Stimulated activated naive CD8-positive, alpha-beta T cell treated with anti-CD3 and anti-CD28 coated beads, Interleukin-15, Interleukin-2, amounts not matched to agents 100 ng/mL and 50 ng/mL, for 24 hours (primary cell): ENCODE measurements at regions not wholly inside any gene's neighbourhood (a gene's known extent, or its start where the extent isn't known, plus 50 kb on each side); places are given as distances from the start of the nearest gene placed in this dataset.

Source experiments
- H3K27ac Mint-ChIP-seq: one replicate; pipeline ENCODE4 v1.8.0; 2021; ENCODE audit warnings: mild to moderate bottlenecking, mixed read lengths
- H3K27me3 Mint-ChIP-seq: one replicate; pipeline ENCODE4 v1.8.0; 2021; ENCODE audit warnings: mixed read lengths
- H3K36me3 Mint-ChIP-seq: one replicate; pipeline ENCODE4 v1.8.0; 2021; ENCODE audit warnings: low read depth, mixed read lengths
- H3K4me1 Mint-ChIP-seq: one replicate; pipeline ENCODE4 v1.8.0; 2021; ENCODE audit warnings: low read depth, mixed read lengths
- H3K4me3 Mint-ChIP-seq: one replicate; pipeline ENCODE4 v1.8.0; 2021; ENCODE audit warnings: mild to moderate bottlenecking, mixed read lengths
- H3K9me3 Mint-ChIP-seq: one replicate; pipeline ENCODE4 v1.8.0; 2021; ENCODE audit warnings: mixed read lengths

DNA sequence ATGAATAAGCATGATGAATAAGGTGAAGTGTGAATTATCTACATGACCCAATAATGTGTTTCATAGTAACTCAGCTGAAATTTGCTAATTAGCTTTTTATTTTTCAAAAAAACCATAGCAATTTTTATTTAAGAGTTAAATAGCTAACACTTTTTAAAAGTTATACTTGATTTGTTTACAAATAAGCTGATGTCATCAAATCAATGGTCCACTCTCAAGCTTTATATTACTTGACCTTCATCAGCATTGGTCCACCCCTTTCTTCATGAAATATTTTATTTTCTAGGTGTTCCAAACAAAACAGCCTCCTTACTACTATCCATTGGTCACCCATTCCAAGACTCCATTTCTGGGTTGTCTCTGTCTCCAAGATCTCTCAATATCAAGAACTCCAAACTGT, 649.0 kb upstream of the TENM3 start:
- Mint-ChIP-seq H3K27me3 (no peaks in the 10 kb centered on the region), H3K36me3 (no peaks in the 10 kb centered on the region), H3K27ac (no peak overlapping the region), H3K4me3 (no peak overlapping the region), H3K4me1 (no peaks in the 10 kb centered on the region), H3K9me3 (peaks cover 15% of the 10 kb centered on the region)

DNA sequence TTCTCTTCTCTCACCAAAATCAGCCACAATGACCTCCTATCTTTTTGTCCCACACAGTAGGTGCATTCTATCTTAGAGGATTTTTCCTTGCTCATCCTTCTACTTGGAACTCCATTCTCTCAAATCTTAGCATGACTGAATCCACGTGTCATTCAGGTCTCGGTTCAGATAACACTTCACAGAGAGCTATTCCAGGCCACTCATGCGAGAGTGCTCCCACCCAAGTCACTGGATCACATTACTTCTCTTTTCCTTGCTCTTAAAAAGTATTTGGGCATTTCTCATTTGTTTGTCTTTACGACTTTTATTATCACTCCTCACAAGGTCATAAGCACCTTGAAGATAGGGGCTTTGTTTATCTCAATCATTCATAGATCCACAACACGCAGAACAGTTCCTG, 647.5 kb upstream of the TENM3 start:
- H3K4me1 Mint-ChIP-seq, result no peaks in the 10 kb centered on the region
- H3K4me3 Mint-ChIP-seq, result no peak overlapping the region
- peaks cover 15% of the 10 kb centered on the region for H3K9me3 Mint-ChIP-seq
- H3K27me3 Mint-ChIP-seq, result no peaks in the 10 kb centered on the region
- no peak overlapping the region for H3K27ac Mint-ChIP-seq
- H3K36me3 Mint-ChIP-seq, result no peaks in the 10 kb centered on the region

DNA sequence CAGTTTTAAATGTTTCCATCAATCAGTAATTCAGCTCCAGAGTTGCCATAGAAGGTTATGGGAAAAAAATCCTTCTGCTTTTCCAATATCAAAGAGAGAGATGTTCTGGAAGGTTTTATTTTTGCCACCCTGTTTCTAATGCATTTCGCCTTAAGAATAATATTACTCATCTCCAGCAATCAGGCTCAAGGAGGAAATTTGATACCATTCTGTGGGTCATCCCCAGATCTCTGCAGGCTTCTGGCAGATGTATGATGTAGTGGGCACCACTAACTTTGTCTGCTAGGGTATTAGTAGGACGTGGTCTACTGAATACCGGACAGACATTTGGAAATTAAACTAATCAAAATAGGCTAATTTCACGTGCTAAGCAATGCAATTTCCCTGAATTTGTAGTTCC, 645.4 kb upstream of the TENM3 start:
- H3K36me3 Mint-ChIP-seq, result no peaks in the 10 kb centered on the region
- H3K9me3 Mint-ChIP-seq, result peaks cover 15% of the 10 kb centered on the region
- H3K4me1 Mint-ChIP-seq, result no peaks in the 10 kb centered on the region
- H3K27me3 Mint-ChIP-seq, result no peaks in the 10 kb centered on the region
- H3K4me3 Mint-ChIP-seq, result no peak overlapping the region
- no peak overlapping the region for H3K27ac Mint-ChIP-seq

DNA sequence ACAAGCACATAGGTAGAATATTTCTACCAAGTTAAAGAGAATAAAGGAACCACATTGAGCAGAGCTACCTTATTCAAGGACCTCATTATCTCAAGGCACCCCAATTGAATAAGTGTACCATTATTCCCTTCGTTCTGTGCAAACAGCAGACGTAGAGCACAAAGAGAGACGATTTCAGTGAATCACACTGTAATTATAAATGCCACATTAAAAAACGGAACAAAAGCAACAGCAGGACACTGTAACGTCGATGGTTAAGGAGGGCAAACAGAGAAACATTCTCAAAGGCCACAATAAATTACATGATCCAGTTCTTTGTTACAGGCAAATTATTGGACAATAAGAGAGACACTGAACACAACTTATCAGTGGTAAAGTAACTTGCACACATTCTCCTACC, 644.1 kb upstream of the TENM3 start:
- Mint-ChIP-seq H3K36me3 (no peaks in the 10 kb centered on the region), H3K27ac (no peak overlapping the region), H3K9me3 (peaks cover 19% of the 10 kb centered on the region)

GRCh38 chr4:181601103-181601502, 642.1 kb upstream of the TENM3 start:
- Mint-ChIP-seq H3K36me3 (no peaks in the 10 kb centered on the region), H3K4me3 (no peak overlapping the region), H3K4me1 (no peaks in the 10 kb centered on the region), H3K9me3 (peaks cover 7% of the 10 kb centered on the region), H3K27me3 (no peaks in the 10 kb centered on the region), H3K27ac (no peak overlapping the region)

More for the DNA sequence above, 644.1 kb upstream of the TENM3 start:
- no peak overlapping the region for H3K4me3 Mint-ChIP-seq
- no peaks in the 10 kb centered on the region for H3K27me3 Mint-ChIP-seq
- no peaks in the 10 kb centered on the region for H3K4me1 Mint-ChIP-seq

GRCh38 chr4:181604546-181604945, 638.7 kb upstream of the TENM3 start:
- Mint-ChIP-seq H3K9me3 (peaks cover 4% of the 10 kb centered on the region), H3K36me3 (no peaks in the 10 kb centered on the region), H3K27me3 (no peaks in the 10 kb centered on the region), H3K27ac (no peak overlapping the region), H3K4me1 (no peaks in the 10 kb centered on the region), H3K4me3 (no peak overlapping the region)

DNA sequence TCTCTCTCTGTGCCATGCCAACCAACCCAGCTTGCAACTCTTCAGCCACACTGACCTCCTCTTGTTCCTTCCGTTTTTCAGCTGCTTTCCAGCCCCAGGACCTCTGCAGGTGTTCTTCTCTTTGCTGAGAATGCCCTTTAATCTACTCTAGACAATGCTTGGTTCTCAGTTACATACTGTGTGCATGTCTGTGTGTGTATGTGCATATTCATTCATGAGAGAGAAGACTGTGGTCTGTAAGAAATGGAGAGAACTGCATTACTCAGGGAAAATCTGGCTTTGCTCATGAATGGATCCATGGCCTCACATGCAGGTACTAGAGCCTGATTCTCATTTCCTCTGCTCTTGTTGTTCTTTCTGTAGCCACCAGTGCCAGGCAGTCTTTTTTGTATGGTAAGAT, 636.9 kb upstream of the TENM3 start:
- no peaks in the 10 kb centered on the region for H3K4me1 Mint-ChIP-seq
- peaks cover 4% of the 10 kb centered on the region for H3K9me3 Mint-ChIP-seq
- H3K36me3 Mint-ChIP-seq, result no peaks in the 10 kb centered on the region
- no peaks in the 10 kb centered on the region for H3K27me3 Mint-ChIP-seq
- no peak overlapping the region for H3K4me3 Mint-ChIP-seq
- H3K27ac Mint-ChIP-seq, result no peak overlapping the region

DNA sequence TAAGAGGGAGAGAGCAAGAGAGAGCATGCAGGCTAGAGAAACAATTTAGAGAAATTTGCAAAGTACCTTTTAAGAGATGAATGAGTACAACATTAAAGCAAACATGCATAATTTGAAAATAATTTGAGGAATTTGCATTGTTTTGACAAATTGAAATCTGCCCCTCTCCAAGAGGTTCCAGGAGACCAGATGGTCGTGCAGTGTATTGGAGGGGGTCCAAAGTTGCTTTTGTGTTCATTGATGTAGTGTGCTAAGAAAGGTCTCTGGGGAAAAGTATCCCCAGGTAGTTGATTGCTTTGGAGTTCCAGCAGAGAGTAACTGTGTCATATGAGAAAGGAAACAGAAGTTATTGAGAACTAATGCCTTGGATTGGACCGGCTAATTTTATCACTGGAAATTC, 635.0 kb upstream of the TENM3 start:
- no peaks in the 10 kb centered on the region for H3K36me3 Mint-ChIP-seq
- H3K4me3 Mint-ChIP-seq, result no peak overlapping the region
- H3K27ac Mint-ChIP-seq, result no peak overlapping the region
- H3K9me3 Mint-ChIP-seq, result peaks cover 1% of the 10 kb centered on the region
- no peaks in the 10 kb centered on the region for H3K4me1 Mint-ChIP-seq
- no peaks in the 10 kb centered on the region for H3K27me3 Mint-ChIP-seq

DNA sequence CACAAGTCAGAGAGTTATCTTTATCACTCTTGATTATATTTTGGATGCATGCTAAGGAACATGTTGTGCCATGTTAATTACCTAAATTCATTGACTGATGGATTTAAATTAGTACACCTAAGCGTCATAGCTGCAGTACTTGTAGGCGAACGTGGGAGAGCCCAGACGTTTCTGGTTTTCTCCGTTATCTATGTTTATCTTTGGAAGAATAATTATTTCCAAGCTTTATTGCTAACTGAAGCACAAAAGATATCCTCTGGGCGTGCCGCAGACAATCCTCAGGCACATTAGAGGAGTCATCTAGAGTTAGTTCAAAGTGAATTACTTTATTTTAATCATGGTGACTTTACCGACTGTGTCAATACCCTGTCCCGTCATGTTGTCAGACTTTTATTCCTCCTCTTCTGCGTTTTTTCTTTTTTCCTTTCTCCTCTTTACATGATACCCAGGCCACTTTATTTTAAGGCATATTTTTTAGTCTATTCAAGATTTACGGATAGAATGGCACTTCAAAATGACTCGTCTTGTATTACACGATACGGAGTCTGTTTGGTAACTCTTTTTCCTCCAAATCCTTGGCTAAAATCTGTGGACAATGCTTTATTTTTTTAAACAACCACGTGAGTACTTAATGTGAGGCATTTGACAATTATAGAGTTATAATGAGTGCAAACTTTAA, 632.0 kb upstream of the TENM3 start:
- no peaks in the 10 kb centered on the region for H3K9me3 Mint-ChIP-seq
- H3K4me3 Mint-ChIP-seq, result no peak overlapping the region
- H3K36me3 Mint-ChIP-seq, result no peaks in the 10 kb centered on the region
- no peaks in the 10 kb centered on the region for H3K27me3 Mint-ChIP-seq
- H3K27ac Mint-ChIP-seq, result no peak overlapping the region
- no peaks in the 10 kb centered on the region for H3K4me1 Mint-ChIP-seq

DNA sequence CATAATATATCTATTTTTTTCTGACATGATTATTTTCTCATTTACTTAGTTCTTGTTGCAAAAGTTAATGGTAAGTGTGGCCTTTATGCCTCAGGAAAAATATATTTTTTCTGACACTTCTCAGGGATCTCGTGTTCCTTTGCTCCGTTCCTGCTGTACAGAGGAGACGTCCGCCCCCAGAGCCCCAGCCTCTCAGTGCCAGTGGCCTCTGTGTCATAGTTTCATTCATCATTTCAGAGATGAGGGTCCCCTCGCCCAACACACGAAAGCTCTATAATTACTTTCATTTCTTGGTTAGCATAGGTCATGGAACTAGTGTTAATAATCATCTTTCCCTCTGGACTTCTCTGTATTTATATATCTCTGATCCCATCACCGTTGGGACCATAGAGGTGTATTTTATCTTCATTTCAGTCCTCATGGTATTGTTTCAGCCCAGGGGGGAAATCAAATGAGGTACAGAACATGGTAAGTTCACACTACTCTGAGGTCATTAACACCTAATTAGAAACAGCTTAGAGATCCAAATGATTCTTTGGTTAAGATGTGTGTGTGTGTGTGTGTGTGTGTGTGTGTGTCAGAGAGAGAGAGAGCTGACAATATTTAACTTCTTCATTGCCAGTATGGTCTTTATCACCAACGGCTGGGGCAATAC, 631.1 kb upstream of the TENM3 start:
- no peak overlapping the region for H3K27ac Mint-ChIP-seq
- H3K4me1 Mint-ChIP-seq, result no peaks in the 10 kb centered on the region
- H3K9me3 Mint-ChIP-seq, result no peaks in the 10 kb centered on the region
- H3K36me3 Mint-ChIP-seq, result no peaks in the 10 kb centered on the region
- no peak overlapping the region for H3K4me3 Mint-ChIP-seq
- no peaks in the 10 kb centered on the region for H3K27me3 Mint-ChIP-seq

DNA sequence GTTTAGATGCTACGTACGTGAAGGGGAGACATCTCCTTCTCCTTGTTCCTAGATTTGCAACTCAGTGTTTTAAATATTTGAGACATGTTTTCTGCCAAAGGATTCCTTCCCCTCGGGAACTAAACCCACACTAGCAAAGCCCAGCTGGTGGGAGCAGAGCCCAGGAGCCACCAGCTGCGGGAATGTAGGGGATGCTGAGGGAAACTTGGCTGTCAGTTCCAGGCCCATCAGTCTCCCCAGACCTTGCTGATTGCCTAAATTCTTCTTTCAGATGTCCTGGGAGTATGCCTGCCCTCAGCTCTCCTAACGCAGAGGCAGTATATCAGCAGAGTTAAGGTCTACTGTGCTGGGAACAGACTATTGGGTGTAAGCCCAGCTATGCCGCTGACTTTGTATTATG, 630.0 kb upstream of the TENM3 start:
- H3K4me3 Mint-ChIP-seq, result no peak overlapping the region
- no peaks in the 10 kb centered on the region for H3K9me3 Mint-ChIP-seq
- H3K27me3 Mint-ChIP-seq, result no peaks in the 10 kb centered on the region
- H3K27ac Mint-ChIP-seq, result no peak overlapping the region
- H3K36me3 Mint-ChIP-seq, result no peaks in the 10 kb centered on the region
- no peaks in the 10 kb centered on the region for H3K4me1 Mint-ChIP-seq

DNA sequence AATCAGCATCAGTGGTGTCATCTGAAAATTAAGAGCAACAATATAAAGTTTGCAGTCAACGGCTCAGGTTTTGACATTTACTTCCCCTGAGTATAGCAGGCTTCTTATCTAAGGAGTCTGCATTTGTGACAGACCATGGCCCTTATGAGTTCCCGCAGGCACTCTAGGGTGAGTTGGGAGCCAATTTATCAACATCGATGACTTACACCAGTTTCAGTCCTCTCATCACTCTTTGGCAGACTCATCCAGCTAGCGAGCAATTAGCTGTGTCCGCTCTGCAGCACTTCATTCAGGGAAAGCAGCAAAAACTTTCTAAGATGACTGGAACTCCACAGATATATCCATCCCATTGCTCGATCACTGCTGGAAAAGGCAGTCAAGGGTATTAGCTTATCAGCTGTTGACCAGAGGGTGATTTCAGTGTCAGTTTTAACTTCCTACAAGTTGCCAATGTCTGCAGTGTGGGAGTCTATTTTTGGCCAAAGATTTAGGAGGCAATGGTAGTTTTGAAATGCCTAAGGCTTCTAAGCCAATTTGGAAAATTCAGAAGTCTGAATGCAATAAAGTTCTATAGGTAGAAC, 625.1 kb upstream of the TENM3 start:
- H3K36me3 Mint-ChIP-seq, result no peaks in the 10 kb centered on the region
- no peaks in the 10 kb centered on the region for H3K4me1 Mint-ChIP-seq
- no peaks in the 10 kb centered on the region for H3K27me3 Mint-ChIP-seq
- no peak overlapping the region for H3K4me3 Mint-ChIP-seq
- no peak overlapping the region for H3K27ac Mint-ChIP-seq
- no peaks in the 10 kb centered on the region for H3K9me3 Mint-ChIP-seq

DNA sequence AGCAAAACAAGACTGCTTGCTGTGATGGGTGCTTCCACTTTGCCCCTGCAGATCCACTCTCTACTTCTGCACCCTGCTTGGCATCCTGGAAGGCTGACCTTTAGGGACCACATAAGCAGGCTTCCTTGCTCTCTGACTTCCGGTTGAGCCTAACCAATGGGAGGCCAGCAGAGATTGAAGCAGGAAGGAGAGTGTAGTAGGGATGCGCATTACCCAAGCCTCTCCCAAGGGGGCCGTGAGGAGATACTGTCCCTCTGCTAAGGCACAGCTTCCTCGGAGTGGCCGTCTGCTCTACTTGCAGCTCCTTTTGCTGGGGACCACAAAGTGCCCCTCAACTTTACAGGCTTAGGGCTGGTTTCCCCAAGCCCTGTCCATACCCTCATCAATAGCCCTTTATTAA, 624.3 kb upstream of the TENM3 start:
- no peaks in the 10 kb centered on the region for H3K9me3 Mint-ChIP-seq

DNA sequence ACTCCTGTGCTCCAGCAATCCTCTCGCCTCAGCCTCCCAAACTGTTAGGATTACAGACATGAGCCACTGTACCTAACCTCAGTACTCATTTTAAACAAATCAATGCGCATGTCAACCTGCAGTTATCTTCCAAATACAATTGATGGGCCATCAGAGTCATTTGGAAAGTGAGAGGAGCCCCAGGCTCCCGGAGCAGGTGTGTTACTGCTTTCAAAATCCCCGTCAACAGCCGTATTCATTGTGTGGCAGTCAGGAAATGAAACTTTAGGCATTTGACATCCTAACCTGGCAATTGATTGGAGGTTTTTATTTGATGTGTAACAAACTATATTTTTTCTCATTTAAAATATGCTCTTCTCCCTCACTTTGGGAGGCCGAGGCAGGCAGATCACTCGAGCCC, 623.6 kb upstream of the TENM3 start:
- H3K27ac Mint-ChIP-seq, result no peak overlapping the region
- no peaks in the 10 kb centered on the region for H3K36me3 Mint-ChIP-seq
- no peaks in the 10 kb centered on the region for H3K9me3 Mint-ChIP-seq
- no peaks in the 10 kb centered on the region for H3K4me1 Mint-ChIP-seq
- no peaks in the 10 kb centered on the region for H3K27me3 Mint-ChIP-seq
- no peak overlapping the region for H3K4me3 Mint-ChIP-seq

More for the DNA sequence above, 624.3 kb upstream of the TENM3 start:
- Mint-ChIP-seq H3K4me3 (no peak overlapping the region), H3K27ac (no peak overlapping the region), H3K4me1 (no peaks in the 10 kb centered on the region), H3K36me3 (no peaks in the 10 kb centered on the region), H3K27me3 (no peaks in the 10 kb centered on the region)

GRCh38 chr4:181637186-181638105, 605.8 kb upstream of the TENM3 start:
- H3K4me3 Mint-ChIP-seq, result no peak overlapping the region
- no peak overlapping the region for H3K27ac Mint-ChIP-seq
- H3K36me3 Mint-ChIP-seq, result no peaks in the 10 kb centered on the region
- no peaks in the 10 kb centered on the region for H3K4me1 Mint-ChIP-seq
- peaks cover 8% of the 10 kb centered on the region for H3K9me3 Mint-ChIP-seq
- H3K27me3 Mint-ChIP-seq, result no peaks in the 10 kb centered on the region
